SH-SY5Y (cell line): ENCODE measurements at regions not wholly inside any gene's neighbourhood (a gene's known extent, or its start where the extent isn't known, plus 50 kb on each side); places are given as distances from the start of the nearest gene placed in this dataset.

ENCODE experiments used
- GATA2 ChIP-seq: IDR thresholded peaks from 2 replicates; pipeline ENCODE4 v1.6.1; 2011; ENCODE audit warnings: mild to moderate bottlenecking, low read depth, low read length
- GATA3 ChIP-seq: IDR thresholded peaks from 2 replicates; pipeline ENCODE4 v1.6.1; 2011; ENCODE audit warnings: low read depth, mild to moderate bottlenecking, low read length, moderate library complexity

DNA sequence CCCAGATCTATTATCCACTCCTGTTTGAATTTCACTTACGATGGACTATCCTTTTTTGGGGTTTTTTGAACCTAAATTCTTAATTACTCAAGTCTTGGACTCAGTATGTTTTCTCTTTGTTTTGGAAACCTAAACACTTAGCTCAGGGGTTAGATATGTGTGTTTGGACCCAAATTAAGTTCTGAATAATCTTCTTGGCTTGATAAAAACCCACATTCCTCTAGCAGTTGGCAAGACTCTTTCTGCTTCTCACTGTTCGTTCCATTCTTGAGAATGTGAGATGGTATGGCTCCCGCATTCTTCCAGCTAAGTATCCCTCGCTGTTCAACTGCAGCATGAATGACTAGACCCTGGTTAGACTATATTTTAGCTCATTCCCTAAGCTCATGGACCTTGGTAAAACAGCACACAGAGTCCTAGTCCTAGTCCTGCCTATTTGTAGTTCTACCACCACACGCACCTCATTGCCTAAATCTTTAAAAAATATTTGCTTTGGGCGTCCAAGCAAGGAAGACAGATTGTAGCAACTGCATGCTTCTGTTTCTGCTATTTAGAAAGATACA, 860.0 kb downstream of the RPS29 start:
- no peak for TF ChIP-seq GATA3
- no peak for TF ChIP-seq GATA2
